LNCaP clone FGC (cell line): ENCODE measurements at regions not wholly inside any gene's neighbourhood (a gene's known extent, or its start where the extent isn't known, plus 50 kb on each side); places are given as distances from the start of the nearest gene placed in this dataset.
A peak's percentile ranks its signal among the peaks of the same experiment; 100 is the strongest.

Source experiments
- DNase-seq: peaks from one replicate; pipeline ENCODE4 v3.0.0-alpha.2; 2011; ENCODE audit warnings: low read depth
- H3K4me3 ChIP-seq: 2 replicates; pipeline ENCODE4 v1.5.1; 2011; ENCODE audit warnings: mild to moderate bottlenecking, low read depth, low read length, control low read depth
- TF ChIP-seq, protein P1 (sequence below): IDR thresholded peaks from 2 replicates; pipeline ENCODE4 v1.5.1; 2012; ENCODE audit warnings: mild to moderate bottlenecking; ENCODE audit not compliant: control insufficient read depth, insufficient read depth; ENCODE audit errors: extremely low read depth

DNA sequence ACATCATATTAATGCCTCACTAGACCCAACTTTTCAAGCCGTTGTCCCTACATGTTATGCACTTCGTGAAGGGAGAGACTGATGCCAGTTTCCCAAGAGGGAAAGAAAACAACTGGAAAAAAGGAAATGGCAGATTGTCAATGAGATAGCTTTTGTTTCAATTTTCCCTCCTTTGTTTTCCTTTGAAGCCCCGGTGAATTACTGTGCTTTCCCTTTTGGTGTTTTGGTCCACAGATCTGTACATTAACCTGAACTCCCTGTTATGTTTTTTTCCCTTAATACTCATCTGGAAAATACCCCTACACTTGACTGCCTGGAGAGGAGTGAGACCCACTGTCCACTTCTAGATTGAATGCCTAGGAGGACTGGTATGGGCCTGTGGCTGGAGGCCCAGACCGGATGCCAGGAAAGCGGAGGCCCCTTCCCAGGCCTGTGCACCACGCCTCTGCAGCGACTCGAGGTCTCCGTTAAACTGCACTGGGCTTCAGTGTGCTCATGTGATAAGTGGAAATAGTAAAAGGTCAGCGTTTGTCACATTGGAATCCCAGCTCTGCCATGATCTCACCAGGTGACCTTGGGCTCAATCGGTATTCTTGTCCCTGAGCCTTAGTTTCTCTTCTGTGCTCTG is 106.4 kb downstream of the GATA6 start:
- no peak overlapping the region for H3K4me3 ChIP-seq
- TF ChIP-seq, protein P1, sequence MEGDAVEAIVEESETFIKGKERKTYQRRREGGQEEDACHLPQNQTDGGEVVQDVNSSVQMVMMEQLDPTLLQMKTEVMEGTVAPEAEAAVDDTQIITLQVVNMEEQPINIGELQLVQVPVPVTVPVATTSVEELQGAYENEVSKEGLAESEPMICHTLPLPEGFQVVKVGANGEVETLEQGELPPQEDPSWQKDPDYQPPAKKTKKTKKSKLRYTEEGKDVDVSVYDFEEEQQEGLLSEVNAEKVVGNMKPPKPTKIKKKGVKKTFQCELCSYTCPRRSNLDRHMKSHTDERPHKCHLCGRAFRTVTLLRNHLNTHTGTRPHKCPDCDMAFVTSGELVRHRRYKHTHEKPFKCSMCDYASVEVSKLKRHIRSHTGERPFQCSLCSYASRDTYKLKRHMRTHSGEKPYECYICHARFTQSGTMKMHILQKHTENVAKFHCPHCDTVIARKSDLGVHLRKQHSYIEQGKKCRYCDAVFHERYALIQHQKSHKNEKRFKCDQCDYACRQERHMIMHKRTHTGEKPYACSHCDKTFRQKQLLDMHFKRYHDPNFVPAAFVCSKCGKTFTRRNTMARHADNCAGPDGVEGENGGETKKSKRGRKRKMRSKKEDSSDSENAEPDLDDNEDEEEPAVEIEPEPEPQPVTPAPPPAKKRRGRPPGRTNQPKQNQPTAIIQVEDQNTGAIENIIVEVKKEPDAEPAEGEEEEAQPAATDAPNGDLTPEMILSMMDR, result no peak
- DNase-seq, result no peak

DNA sequence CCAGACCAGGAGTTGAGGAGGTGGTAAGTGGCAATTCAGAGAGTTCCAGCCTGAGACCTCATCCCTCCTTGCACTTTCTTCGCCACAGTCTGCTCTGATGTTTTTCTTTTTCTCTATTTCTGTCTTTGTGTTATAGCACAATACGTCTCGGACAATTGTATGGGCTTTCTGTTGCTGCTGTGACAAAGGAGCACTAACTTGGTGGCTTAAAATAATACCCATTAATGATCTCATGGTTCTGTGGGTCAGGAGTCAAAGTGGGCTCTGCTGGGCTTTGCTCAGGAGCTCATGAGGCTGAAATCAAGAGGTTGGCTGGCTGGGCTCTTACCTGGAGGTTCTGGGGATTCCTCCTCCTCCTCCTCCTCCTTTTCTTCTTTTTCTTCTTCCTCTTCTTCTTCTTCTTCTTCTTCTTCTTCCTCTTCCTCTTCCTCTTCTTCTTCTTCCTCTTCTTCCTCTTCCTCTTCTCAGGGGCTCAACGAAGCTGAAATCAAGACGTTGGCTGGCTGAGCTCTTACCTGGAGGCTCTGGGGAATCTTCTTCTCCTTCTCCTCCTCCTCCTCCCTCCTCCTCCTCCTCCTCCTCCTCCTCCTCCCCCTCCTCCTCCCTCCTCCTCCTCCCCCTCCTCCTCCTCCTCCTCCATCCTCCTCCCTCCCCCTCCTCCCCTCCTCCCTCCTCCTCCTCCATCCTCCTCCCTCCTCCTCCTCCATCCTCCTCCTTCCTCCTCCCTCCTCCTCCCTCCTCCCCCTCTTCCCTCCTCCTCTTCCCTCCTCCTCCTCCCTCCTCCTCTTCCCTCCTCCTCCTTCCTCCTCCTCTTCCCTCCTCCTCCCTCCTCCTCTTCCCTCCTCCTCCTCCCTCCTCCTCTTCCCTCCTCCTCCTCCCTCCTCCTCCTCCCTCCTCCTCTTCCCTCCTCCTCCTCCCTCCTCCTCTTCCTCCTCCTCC is 104.0 kb downstream of the GATA6 start:
- TF ChIP-seq, protein P1, result no peak
- H3K4me3 ChIP-seq, result no peak overlapping the region
- DNase-seq, result no peak

- H3K4me3 ChIP-seq, result no peak overlapping the region
- DNase-seq, result no peak
- TF ChIP-seq, protein P1, result no peak
Observed at GRCh38 chr18:22272242-22272641, 102.9 kb downstream of the GATA6 start.

DNA sequence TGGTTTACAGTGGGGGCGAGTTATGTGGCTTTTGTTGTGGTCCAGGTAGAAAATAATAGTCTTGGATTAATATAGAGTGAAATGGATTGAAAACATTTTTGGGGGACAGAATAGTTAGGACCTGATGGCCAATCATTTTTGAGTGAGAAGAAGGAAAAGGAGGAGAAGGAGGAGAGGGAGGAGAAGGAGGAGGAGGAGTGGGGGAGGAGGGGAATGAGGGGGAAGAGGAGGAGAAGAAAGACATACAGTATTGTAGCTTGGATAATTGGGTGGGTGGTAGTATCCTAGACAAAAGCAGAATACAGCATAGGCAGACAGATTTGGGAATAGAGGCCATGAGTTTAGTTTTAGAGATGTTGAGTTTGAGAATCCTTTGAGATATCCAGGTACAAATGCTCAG is 101.6 kb downstream of the GATA6 start:
- H3K4me3 ChIP-seq, result no peak overlapping the region
- TF ChIP-seq, protein P1, result no peak
- no peak for DNase-seq

- TF ChIP-seq, protein P1, result no peak
- no peak overlapping the region for H3K4me3 ChIP-seq
- peak; percentile 46 for DNase-seq
Observed at GRCh38 chr18:22268641-22269128, 99.3 kb downstream of the GATA6 start.

DNA sequence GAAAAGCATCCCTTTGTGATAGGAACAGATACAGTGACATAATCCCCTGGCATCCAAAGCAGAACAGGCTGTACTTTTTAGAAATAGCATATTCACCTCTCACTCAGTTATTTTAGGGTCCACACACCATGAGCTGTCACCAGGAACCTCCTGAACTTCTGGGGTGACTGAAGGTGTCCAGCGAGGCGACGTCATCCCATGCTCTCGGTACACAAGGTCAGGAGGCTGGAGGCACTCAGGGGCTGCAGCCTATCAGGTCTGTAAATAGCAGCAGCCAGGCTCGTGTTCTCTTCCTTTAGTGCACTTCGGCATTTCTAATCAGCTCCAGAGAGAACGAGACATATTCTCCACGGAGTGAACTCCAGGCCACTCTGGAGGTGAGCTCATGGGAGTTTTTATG is 98.3 kb downstream of the GATA6 start:
- DNase-seq, result no peak

More for the DNA sequence above, 98.3 kb downstream of the GATA6 start:
- TF ChIP-seq, protein P1, result no peak
- no peak overlapping the region for H3K4me3 ChIP-seq
